HK-2 (cell line): ENCODE measurements at regions not wholly inside any gene's neighbourhood (a gene's known extent, or its start where the extent isn't known, plus 50 kb on each side); places are given as distances from the start of the nearest gene placed in this dataset.

ENCODE experiments used
- DNase-seq: peaks from one replicate; pipeline ENCODE4 v3.0.0-alpha.2; 2018; ENCODE audit not compliant: unreplicated experiment

GRCh38 chr7:130996205-130996832 lies 262.3 kb upstream of the KLF14 start:
- DNase-seq: no peak

- DNase-seq: no peak
Observed at GRCh38 chr7:130996833-130997231, 262.8 kb upstream of the KLF14 start.

DNA sequence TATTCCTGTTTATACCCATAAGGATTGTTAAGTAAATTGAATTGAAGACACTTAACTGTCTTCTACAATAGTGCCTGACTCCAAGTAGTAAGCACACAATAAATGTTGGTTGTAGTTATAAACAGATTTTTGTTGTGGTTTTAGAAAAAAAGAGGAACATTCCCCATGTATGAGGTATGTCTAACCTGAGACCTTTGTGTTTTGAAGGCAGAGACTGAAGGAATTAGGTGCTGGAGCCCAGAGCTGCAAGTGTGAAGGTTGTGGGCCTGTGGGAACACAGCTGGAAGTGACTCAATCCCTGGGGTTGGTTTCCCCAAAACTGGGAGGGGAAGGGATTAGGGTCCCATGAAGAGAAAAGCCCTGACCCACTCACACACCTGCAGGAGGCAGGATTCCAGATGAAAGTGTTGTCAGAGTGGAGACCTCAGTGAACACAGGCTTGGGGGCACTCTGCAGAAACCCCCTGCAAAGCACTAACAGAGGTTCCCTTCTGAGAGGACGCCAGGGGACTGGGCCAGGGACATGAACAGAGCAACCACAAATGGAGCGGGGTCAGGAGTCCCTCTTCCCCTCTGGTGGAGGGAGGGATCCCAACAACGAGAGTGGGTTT lies 265.1 kb upstream of the KLF14 start:
- DNase-seq: no peak

DNA sequence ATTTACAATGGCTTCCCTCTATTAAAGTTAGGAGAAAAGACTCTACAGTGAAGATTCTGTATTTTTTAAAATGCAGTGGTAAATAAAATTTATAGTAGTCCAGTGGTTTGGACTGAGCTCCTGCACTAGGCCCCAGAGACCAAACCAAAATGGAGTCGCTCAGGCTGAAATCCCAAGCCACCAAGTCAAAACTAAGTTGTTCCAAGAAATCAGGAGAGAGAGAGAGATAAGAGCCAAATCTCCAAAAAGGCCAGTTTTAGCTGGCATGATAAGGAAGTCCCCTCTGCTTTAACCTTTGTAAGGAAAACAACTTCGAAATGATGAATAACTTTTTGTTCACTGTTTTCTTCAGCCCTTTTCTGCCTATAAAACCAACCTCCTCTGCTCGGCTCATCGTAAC lies 265.9 kb upstream of the KLF14 start:
- DNase-seq: no peak

GRCh38 chr7:131000389-131000788 lies 266.4 kb upstream of the KLF14 start:
- DNase-seq: no peak

DNA sequence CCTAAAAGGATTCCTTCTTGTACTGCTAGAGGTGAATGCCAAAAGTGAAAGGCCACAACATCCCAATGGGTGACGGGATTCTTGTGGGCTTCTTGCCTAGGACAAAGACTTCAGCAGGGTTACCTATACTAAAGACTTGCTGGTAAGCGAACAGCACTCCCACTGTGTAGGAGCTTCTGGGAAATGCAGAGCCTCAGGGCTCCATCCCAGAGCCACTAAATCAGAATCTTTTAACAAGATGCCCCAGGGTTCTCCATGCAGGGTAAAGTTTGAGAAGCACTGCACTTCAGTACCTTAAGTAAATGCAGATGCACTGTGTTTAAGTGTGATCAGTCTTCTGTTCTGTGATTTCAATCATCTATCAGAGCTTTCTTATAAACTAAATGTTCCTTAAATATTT lies 266.9 kb upstream of the KLF14 start:
- no peak for DNase-seq

- no peak for DNase-seq
Observed at GRCh38 chr7:131002600-131002999, 268.6 kb upstream of the KLF14 start.

DNA sequence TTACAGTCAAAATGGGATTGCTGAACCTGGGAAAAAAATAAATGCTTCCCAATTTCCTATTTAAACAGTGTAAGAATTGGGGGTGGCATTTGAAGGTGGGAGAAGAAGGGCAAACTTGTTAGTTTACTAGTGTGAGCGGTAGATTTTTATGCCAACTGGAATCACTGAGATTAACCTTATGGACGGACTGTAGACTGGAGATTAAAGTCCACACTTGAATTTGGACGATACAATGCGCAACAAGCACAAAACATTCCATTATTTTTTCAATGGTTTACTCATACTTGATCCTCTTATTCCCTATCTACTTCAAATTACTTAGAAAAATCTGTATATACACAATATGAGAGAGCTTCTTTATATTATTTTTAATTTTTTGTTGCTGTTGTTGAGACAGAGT lies 269.6 kb upstream of the KLF14 start:
- DNase-seq: no peak

- DNase-seq: no peak
Observed at GRCh38 chr7:131004371-131004770, 270.4 kb upstream of the KLF14 start.

GRCh38 chr7:131007439-131008330 lies 273.7 kb upstream of the KLF14 start:
- peak; percentile 48 for DNase-seq

DNA sequence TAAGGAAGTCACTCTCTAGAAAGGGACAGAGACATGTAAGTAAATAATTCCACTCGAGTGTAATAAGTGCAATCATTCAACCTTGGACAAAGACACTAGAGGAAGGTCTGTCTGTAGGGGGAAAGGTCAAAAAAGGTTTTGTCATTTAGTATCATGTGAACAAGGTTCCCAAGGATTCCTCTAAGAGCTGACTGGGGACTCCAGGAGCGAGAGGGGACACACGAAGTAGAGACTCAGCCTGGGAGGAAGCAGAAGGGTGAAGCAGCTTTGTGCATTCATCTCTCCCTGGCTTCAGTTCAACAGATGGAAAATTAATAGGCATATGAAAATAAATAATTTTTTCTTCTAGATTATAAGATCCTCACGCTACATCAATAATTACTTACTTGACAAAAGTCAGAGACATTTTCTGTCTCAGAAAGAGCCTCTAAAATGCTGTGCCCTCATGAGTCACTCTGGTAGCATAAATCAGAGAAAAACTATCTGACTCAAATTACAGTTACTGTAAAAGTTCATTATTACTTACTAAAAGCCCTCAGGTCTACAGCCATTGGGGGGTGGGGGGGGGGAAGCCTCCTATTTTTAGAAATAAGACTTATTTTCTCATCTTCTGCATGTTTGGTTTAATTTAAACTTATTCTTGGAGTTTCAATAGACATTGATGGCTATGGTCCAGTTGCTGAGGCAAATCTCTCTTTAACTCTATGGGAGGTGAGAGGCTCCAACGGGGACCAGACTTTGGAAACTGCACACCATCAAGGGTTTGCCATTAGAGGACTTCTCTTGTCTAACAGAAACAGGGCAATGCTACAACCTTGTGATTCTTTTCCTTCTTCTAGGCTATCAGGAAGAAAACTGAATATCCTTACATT lies 275.1 kb upstream of the KLF14 start:
- DNase-seq: no peak

DNA sequence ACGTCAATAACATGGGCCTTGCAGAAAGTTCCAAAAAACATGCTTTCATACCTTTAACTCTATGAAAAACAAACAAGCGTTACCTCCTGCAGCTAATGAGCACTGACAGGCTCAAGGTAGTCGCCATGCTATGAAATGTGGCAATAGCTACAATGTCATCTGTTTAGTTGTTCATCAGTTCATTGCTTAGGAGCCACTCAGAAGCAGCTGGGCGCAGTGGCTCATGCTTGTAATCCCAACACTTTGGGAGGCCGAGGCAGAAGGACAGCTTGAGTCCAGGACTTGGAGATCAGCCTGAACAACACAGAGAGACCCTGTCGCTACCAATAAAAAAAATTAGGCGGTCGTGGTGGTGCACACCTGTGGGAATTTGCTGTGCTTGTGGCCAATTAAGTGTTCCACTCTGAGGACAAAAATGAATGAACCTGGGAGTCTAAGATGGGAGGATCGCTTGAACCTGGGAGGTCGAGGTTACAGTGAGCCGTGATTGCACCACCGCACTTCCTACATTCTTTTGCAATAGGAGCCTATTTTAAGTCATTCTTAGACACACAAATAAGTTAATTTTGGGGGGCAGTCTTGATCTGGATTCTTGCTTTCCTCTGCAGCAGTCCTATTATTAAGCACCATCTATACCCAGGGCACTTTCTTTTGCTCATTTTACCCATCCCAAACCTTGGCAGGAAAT lies 276.2 kb upstream of the KLF14 start:
- DNase-seq: no peak

- no peak for DNase-seq
Observed at GRCh38 chr7:131010717-131011431, 276.9 kb upstream of the KLF14 start.

DNA sequence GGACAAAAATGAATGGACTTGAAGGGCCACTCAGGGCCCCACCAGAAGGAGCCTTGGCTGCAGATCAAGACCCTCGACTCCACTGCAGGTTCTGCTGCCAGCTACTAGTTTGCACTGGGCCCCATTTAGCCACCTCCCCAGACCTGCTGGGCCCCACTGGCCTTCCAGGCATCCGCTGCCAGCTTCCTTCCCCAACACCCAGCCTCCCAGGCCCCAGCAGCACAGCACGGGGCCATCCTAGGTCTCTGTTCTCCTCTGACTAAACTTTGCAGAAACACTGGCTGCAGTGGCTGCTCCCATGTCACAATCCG lies 277.4 kb upstream of the KLF14 start:
- DNase-seq: no peak

DNA sequence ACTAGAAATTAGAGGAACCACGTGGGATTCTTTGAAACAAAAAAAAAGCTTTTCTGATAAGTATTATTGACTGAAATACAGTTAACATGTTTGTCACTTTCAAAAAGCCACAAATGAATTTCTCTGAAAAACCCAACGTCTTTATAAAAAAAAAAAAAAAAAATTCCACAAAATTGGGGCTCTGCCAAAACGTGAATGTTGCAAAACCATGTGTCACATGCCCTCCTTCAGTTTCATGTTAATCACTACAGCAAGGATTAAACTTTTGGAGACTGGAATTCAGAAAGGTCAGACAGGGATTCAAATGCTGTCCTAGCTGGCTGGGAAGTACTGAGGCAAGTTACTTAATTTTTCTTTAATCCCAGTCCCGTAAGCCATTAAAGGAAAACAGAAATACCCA lies 278.0 kb upstream of the KLF14 start:
- DNase-seq: no peak

- no peak for DNase-seq
Observed at GRCh38 chr7:131012477-131013031, 278.5 kb upstream of the KLF14 start.

- DNase-seq: no peak
Observed at GRCh38 chr7:131013716-131014115, 279.7 kb upstream of the KLF14 start.

- no peak for DNase-seq
Observed at GRCh38 chr7:131014906-131015656, 281.1 kb upstream of the KLF14 start.

- no peak for DNase-seq
Observed at GRCh38 chr7:131015657-131015958, 281.6 kb upstream of the KLF14 start.

- DNase-seq: no peak
Observed at GRCh38 chr7:131016230-131016629, 282.2 kb upstream of the KLF14 start.
